Stimulated activated CD8-positive, alpha-beta memory T cell treated with anti-CD3 and anti-CD28 coated beads, Interleukin-2, amount 100 ng/mL, for 1 hour (primary cell): ENCODE measurements at regions not wholly inside any gene's neighbourhood (a gene's known extent, or its start where the extent isn't known, plus 50 kb on each side); places are given as distances from the start of the nearest gene placed in this dataset.
"Not testable (repeated sequence)": the region's sequence is repeated elsewhere in the genome, so short reads cannot be mapped to it uniquely, and the experiment has no call there.

Experiments
- DNase-seq, 2 donors: peaks; one replicate each; pipeline ENCODE4 v3.0.0-alpha.2; 2020; ENCODE audit warnings: low read depth in 2 of 2

- no peak for DNase-seq
These were observed 717.2 kb upstream of the ADGRL3 start for GRCh38 chr4:60482921-60483351.

GRCh38 chr4:60485276-60485675 is 714.9 kb upstream of the ADGRL3 start:
- no peak for DNase-seq

- not testable (repeated sequence) for DNase-seq
These were observed 712.9 kb upstream of the ADGRL3 start for GRCh38 chr4:60487118-60487761.

- no peak for DNase-seq
These were observed 699.3 kb upstream of the ADGRL3 start for GRCh38 chr4:60500810-60501209.

- no peak for DNase-seq
These were observed 697.4 kb upstream of the ADGRL3 start for GRCh38 chr4:60502733-60503132.

DNA sequence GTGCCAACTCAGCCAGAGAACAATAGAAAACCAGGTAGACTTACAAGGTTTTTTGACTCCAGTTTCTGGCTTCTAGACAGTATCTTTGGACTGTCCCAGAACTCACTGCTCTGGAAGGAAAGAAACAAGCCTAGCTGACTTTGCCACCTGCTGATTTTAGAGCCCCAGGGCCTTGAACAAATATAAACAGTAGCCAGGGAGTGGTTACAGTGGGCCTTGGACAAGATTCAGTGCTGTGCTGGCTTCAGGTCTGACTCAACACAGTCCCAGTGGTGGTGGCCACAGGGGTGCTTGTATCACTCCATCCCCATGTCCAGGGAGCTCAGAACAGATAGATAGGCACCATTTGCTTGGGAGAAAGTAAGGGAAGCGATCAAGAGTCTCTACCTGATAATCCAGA is 694.1 kb upstream of the ADGRL3 start:
- DNase-seq = no peak

GRCh38 chr4:60522265-60522664 is 677.9 kb upstream of the ADGRL3 start:
- DNase-seq = no peak

DNA sequence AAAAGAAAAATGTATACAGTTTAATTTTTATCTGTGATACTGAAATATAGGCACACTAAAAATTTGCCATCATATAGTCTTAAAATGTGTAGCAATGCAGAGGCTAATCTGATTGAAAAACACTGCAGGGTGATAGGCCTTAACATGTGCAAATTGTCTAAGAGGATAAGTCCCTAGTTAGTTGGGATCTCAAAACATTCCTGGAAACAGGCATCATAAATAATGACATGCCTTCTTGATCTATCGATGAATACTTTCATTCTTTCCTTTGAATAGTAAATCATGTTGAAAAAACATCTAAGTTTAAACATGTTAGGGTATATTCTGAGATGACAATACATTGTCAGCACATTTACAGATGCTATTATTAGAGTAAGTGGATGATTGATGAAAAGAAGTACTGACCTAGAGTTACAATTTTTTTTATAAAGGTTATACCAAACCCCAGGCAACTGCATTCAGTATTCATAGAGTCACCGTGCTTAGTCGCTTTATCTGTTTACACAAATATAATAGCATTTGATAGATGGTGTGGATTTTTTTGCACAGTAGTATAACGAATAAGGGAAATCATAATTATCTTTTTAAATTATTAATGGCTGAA is 668.2 kb upstream of the ADGRL3 start:
- DNase-seq = no peak

- DNase-seq = no peak
These were observed 655.1 kb upstream of the ADGRL3 start for GRCh38 chr4:60544981-60545380.

GRCh38 chr4:60562334-60562733 is 637.8 kb upstream of the ADGRL3 start:
- no peak for DNase-seq

GRCh38 chr4:60565558-60565957 is 634.6 kb upstream of the ADGRL3 start:
- no peak for DNase-seq

DNA sequence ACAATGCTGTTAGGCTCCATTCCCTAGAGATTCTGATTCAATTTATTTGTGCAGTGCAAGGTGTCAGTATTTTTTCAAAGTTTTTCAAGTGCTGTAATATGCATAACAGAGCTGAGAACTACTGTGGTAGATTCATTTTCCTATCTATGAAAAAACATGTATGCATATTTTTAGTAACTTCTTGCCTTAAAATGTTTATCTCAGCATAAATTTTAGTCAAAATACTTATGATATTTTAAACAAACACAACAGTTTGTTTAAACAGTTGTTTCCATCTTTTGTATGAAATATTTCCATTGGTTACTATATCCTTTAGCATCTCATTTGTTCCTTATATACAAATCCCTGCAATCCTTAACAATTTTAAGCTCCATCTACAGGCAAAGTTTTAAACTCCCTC is 624.8 kb upstream of the ADGRL3 start:
- DNase-seq = no peak

GRCh38 chr4:60579335-60579734 is 620.8 kb upstream of the ADGRL3 start:
- no peak for DNase-seq

- DNase-seq = no peak
These were observed 618.1 kb upstream of the ADGRL3 start for GRCh38 chr4:60581919-60582536.

DNA sequence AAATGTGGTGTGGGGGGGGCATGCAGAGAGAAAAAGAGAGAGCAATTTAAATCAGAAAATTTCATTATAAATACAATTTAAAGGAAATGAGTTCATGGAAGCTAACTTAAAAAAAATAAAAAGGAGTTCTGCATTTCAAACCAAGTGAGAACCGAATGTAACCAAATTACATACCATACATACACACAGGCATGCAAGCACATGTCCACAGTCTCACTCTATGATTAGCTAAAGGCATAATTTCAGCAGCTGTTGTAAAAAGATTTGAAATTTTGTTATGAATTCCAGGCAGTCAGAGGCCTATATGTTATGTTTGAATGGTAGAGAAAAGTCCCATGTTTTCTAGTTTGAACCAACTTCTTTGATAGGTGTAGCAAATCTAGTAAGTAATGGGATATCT is 611.6 kb upstream of the ADGRL3 start:
- no peak for DNase-seq

DNA sequence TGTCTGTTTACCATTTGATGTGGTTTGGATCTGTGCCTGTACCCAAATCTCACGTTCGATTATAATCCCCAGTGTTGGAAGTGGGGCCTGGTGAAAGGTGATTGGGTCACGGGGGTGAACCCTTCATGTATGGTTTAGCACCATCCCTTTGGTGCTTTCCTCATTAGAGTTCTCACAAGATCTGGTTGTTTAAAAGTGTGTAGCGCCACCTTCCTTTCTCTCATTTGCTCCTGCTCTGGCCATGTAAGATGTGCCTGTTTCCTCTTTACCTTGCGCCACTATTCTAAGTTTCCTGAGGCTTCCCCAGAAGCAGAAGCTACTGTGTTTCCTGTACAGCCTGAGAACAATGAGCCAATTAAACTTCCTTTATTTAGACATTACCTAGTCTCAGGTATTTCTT is 610.7 kb upstream of the ADGRL3 start:
- DNase-seq = no peak

DNA sequence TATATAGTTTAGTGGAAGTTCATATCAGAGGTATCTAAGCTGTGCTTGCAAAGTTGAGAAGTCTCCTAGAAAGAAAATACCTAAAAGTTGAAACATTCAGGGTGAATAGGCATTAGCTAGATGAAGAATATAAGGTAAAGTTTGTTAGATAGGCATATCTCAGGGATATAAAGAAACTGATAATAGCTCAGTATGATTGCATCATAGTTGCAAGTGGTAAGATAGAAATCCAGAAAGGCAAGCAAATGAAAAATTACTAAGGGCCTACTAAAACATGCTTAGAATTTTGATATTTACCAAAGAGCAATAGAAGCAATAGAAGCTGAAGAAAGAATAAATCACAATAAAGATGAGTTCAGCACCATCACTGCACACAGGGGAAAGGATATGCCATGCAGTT is 610.0 kb upstream of the ADGRL3 start:
- DNase-seq = no peak

DNA sequence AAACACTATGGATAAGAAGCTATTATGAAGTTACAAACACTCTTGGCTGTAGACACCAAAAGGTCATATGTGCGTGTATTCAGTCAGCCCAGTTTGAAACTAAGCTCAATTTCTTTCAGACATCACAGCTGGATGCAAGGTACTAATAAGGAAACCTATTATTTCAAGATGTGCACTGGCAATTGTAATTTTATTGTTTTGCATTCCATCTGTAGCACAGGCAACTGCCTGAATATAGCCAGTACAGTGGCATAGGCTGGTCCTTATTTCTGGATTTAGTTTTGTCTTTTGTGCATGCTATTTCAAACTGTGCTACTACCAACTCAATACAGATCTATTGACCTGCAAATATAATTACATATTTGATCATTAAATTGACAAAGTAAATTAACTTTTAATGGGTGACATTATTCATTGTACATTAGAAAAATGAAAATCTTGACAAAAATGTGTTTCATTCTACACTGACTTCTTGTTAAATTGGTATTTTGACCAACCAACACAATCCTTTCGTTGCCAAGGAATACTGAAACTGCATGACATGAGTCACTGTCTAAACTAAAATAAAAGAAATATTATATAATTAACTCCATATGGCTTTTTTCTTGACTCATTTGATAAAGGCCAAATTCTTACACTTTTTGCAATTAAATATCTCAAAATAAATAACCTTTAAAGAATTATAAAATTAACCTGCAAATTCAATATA is 594.3 kb upstream of the ADGRL3 start:
- no peak for DNase-seq

- DNase-seq = no peak
These were observed 588.2 kb upstream of the ADGRL3 start for GRCh38 chr4:60611762-60612496.

DNA sequence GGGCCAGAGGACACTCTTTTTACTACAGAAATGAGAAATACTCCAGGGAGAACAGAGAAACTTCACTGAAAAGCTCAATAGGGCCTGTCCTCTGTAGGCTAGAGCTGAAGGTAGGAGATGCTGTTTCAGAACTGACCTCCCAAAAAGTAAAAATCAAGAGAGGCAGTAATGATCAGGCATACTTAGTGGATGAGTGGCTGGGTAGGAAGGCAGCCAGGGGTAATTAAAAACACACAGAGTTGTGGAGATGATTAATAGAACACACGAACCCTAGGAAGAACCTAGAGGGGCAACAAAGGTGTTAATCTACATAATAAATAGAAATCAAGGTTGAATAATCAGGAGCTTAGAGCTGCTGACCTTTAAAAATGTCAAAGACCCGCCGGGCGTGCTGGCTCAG is 582.4 kb upstream of the ADGRL3 start:
- DNase-seq = no peak

DNA sequence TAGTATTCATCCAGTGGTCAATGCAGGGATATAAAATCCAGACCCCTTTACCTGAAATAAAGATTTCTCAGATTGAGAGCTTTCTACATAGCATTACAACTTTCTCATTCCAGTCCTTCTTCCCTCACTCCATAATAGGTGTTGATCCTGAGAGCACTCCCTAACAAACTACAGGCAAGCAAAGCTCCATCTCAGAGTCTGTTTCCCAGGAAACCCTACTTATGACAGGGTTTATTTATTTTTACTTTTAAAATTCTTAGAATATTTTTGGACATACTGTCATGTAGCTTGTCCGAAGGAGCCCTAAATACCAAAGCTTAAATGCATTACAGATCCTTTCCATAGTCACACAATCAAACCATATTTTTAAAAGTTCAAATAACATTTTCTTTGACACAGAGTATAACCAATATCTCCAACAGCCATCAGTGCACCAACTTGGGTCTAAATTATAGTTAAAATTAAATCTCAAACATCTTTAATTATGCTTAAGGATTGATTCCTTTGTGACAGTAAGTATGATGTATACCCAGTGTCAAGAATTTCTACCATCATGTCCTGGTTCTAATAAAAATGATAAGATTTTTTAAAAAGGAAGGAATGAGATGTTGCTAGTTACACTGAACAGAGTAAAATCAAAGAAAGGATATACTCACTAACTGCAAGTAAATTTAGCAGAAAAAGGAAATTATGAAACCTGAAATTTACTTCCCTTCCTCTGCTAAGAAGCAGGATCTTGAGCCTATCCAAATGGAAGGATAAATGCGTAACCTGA is 580.4 kb upstream of the ADGRL3 start:
- DNase-seq = no peak
